PFSK-1 (cell line): ENCODE measurements at regions not wholly inside any gene's neighbourhood (a gene's known extent, or its start where the extent isn't known, plus 50 kb on each side); places are given as distances from the start of the nearest gene placed in this dataset.

Source experiments
- FOXP2 ChIP-seq: optimal IDR thresholded peaks from 2 replicates; pipeline ENCODE3; 2011; ENCODE audit warnings: borderline replicate concordance, control low read depth, inconsistent platforms; ENCODE audit not compliant: insufficient read depth; ENCODE audit errors: extremely low read length, extremely low read depth
- POLR2AphosphoS5 ChIP-seq: IDR thresholded peaks from 2 replicates; pipeline ENCODE4 v1.6.1; 2012; ENCODE audit warnings: low read depth, mild to moderate bottlenecking, control low read depth, low read length, moderate library complexity
- SIN3A ChIP-seq: IDR thresholded peaks from 2 replicates; pipeline ENCODE4 v1.6.1; 2012; ENCODE audit warnings: mild to moderate bottlenecking, low read length, moderate library complexity, borderline replicate concordance; ENCODE audit not compliant: insufficient read depth
- TAF1 ChIP-seq: IDR thresholded peaks from 2 replicates; pipeline ENCODE4 v1.6.1; 2012; ENCODE audit warnings: low read length, control low read depth, borderline replicate concordance; ENCODE audit not compliant: insufficient read depth
- TF ChIP-seq, protein P1 (sequence below), 2 experiments: IDR thresholded peaks; 2 replicates each; pipeline versions ENCODE4 v1.6.1 to v1.8.0; 2011 to 2012; ENCODE audit warnings: low read depth in 2 of 2, low read length in 2 of 2, control low read depth in 1 of 2, inconsistent platforms in 1 of 2, mild to moderate bottlenecking in 1 of 2, moderate library complexity in 1 of 2; ENCODE audit not compliant: insufficient read depth in 1 of 2

DNA sequence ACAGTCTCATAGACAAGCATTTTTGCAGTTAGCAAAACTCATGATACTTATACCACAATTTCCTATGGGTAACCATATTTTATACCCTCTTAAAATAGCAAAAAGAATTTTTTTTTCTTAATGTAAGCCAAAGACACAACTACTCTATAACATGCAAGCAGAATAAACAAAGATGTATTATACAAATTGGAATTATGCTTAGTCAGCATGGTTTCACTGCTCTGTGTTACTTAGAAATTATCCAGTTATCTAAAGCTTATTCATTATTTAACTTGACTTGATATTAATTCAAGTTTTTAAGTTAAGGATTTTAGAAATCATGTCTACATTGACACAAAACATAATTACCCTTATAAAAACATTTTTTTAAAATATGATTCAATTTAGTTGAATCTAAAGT is 449.8 kb upstream of the CDH2 start:
- TF ChIP-seq, protein P1, sequence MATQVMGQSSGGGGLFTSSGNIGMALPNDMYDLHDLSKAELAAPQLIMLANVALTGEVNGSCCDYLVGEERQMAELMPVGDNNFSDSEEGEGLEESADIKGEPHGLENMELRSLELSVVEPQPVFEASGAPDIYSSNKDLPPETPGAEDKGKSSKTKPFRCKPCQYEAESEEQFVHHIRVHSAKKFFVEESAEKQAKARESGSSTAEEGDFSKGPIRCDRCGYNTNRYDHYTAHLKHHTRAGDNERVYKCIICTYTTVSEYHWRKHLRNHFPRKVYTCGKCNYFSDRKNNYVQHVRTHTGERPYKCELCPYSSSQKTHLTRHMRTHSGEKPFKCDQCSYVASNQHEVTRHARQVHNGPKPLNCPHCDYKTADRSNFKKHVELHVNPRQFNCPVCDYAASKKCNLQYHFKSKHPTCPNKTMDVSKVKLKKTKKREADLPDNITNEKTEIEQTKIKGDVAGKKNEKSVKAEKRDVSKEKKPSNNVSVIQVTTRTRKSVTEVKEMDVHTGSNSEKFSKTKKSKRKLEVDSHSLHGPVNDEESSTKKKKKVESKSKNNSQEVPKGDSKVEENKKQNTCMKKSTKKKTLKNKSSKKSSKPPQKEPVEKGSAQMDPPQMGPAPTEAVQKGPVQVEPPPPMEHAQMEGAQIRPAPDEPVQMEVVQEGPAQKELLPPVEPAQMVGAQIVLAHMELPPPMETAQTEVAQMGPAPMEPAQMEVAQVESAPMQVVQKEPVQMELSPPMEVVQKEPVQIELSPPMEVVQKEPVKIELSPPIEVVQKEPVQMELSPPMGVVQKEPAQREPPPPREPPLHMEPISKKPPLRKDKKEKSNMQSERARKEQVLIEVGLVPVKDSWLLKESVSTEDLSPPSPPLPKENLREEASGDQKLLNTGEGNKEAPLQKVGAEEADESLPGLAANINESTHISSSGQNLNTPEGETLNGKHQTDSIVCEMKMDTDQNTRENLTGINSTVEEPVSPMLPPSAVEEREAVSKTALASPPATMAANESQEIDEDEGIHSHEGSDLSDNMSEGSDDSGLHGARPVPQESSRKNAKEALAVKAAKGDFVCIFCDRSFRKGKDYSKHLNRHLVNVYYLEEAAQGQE (IDR thresholded peaks at IDR 0.05; ENCODE audit: insufficient read depth in 1 of 2, low read depth in 2 of 2, low read length in 2 of 2) = no peak
- TF ChIP-seq SIN3A (no peak), POLR2AphosphoS5 (no peak), TAF1 (no peak), FOXP2 (no peak)

DNA sequence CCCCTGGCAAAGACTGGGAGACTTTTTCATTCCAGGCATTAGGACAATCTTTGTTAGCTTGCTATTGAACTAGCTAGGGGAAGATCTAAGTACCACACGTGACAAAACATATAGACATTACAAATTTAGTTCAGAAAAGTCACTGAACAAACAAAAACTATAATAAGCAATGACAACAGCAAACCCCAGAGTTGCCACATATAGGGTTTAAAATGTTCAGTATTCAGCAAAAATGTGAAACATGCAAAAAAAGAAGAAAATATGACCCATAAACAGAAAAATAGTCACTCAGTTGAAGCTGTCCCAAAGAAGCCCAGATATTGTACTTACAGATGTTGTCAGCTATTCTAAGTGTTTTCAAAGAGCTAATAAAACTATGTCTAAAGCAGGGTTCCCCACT is 431.1 kb upstream of the CDH2 start:
- TF ChIP-seq TAF1 (no peak), SIN3A (no peak), FOXP2 (no peak), POLR2AphosphoS5 (no peak)
- TF ChIP-seq, protein P1 (IDR thresholded peaks at IDR 0.05; ENCODE audit: insufficient read depth in 1 of 2, low read depth in 2 of 2, low read length in 2 of 2) = no peak

DNA sequence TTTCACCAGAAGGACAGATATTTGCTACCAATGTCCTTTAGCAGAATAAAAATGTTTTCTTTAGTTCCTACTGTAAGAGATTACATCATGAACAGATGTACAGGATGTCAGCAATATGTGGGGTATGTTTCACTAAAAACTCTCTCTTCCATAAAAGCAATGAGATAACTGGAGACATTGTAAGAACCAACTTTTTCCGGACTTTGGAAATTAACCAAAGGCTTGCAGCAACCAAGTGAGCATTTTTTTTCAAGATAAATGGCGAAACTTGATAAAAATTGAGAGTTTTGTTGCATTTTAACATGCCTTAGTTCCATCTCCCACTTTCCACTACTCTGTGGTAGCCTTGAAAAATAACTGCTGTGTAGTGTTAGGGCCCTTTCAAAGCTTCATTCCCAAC is 429.8 kb upstream of the CDH2 start:
- TF ChIP-seq, protein P1 (IDR thresholded peaks at IDR 0.05; ENCODE audit: insufficient read depth in 1 of 2, low read depth in 2 of 2, low read length in 2 of 2) = no peak
- TF ChIP-seq TAF1 = no peak

DNA sequence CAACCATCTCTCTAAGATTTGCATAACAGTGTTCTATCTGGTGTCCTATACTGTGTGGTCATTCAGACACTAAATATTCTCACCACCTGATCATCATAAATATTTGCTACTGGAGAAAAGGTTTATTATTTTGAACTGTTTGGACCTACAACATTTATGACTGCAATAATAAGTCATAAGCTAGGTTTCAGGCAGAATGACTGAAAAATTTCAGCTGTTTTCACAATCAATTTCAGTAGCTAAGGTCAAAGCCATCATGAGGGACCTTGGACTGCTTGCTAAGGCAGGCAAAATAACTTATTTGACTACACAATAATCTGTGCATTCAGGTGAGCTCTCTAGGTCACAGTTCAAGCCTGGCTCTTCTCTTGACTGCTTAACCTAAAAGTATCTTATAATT is 425.5 kb upstream of the CDH2 start:
- no peak for TF ChIP-seq SIN3A
- no peak for TF ChIP-seq POLR2AphosphoS5
- no peak for TF ChIP-seq TAF1
- TF ChIP-seq, protein P1 (IDR thresholded peaks at IDR 0.05; ENCODE audit: insufficient read depth in 1 of 2, low read depth in 2 of 2, low read length in 2 of 2) = no peak
- TF ChIP-seq FOXP2 = no peak

DNA sequence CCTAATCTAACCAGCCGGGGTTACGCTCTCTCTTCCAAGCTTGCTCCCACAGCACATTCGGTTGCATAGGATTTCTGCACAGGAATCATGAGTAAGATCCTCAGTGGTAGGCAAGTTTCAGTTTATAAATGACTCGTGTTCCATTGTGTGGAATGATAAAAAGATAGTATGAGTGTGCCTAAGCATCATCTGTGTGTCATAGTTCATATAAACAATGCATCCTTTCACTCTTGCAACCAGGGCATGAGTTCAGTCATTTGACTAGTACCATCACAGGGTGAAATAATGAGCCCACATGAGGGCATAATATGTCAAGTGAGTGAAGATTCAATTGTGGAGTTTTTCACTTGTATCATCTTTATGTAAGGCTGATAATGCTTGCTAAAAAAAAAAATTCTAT is 417.1 kb upstream of the CDH2 start:
- TF ChIP-seq, protein P1 (IDR thresholded peaks at IDR 0.05; ENCODE audit: insufficient read depth in 1 of 2, low read depth in 2 of 2, low read length in 2 of 2) = no peak
- TF ChIP-seq SIN3A (no peak), POLR2AphosphoS5 (no peak), TAF1 (no peak), FOXP2 (no peak)
